HT1080 (cell line): ENCODE measurements at regions not wholly inside any gene's neighbourhood (a gene's known extent, or its start where the extent isn't known, plus 50 kb on each side); places are given as distances from the start of the nearest gene placed in this dataset.

ENCODE experiments used
- DNase-seq: peaks from one replicate; pipeline ENCODE4 v3.0.0-alpha.2; 2015; ENCODE audit warnings: low read depth

DNA sequence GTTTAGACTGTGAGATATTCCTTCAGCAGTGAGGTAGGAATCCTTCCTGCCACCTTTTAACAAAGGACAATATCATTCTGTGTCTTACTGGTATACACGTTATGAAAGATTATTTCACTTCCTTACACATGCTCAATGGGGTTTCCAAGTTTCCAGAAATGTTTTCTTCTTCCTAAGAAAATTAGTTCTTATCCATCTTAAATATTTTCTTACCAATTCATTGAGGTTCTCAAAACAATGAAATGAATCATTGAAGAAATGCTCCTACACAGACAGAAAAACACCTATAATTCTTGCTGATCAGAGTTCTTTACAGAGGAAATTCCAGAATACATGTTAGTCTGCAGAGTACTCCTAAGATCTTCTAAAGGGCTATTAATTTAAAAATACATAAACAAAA is 51.4 kb upstream of the SEC61G start:
- no peak for DNase-seq

DNA sequence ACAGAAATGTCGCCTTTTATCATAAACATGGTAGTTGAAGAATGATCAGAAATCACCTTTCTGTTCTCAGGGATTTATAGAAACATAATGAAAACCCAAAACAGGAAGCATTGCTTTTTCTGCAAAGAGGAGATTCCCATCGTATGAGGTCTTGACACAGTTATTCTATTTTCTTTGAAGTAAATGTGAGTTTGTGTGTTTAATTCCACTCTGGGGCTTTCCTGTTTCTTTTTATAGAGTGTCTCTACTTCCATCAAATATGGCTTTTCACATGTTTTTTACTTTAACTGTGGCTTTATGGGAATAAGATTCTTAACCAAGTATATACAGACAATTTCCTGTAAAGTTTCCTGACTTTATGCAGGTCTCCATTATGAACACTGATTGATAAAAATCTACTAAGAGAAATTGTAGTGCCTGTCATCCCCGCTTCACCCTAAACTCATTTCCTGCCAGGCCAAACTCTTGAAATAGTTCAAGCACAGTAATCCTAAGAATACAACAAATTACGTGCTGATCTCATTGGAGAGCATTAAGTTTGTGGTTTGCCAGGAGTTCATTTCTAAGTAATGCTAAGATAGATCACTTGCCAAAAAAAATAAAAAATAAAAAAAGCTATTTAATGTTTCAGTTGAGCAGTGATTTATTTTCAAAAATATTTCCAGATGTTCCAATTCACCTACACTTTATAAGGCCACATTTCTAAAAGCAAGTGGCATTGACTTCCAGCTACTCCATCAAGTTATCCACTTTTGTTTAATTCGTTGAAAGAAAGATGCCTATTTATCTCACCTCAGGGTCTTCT is 52.2 kb upstream of the SEC61G start:
- peak; percentile 62 for DNase-seq

DNA sequence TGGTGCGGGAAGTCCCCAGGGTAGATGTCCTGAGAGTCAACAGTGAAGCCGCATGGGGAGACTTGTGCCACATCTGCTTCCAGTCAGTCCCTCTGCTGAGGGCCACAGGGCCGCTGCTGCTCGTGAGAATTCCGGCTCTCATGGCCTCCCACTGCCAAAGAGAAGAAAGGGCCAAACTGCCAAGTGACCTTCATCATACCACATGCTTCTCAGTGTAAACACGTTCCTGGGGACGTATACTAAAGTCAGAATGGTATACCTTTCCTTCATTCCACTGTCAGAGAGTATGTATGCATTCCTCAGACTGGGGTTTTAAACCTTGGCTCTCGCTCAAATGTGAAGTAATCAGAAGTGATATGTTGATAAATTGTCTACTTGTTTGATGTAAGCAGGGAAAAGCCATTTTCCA is 52.8 kb upstream of the SEC61G start:
- DNase-seq, result no peak

DNA sequence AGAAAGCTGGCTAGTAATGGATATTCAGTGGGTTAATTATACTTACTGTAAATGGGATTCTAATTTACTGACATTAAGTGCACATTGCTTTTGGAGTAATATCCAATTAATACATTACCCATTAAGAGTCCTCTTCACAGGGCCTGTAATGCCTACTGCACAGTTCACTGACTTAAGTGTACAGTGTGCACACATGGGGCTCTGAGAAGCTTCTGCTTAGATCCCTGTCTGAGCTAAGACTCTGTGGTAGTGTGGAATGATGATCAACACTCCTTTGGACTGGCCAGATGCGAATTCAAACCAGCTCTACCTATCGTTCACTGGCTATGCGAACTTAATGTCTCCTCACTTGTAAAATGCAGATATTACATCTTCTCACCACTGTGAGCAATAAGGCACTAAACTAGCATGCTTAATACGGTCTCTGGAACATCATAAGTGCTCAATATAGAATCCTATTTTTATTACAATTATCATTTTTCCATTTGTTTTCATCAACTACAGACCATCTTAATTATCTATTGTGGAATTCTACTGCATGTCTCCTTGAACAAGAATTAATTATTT is 53.8 kb upstream of the SEC61G start:
- DNase-seq, result no peak

DNA sequence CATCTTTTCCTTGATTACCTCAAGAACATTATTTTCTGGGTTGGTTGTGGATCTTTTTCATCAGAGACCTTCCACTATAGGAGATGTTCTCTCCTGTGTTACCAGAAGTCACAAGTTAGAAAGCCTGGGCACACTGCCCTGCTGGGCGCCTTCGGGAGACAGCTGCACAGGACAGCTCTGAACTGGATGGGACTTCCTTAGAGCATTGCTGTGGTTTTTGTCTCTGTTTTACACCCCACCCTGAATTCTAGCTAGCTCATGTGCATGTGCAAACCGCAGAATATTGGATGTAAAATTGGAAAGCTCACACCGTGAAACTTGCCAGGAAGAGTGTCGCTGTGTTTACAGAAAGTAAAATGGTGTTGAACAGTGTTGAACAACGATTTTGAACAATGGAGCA is 54.4 kb upstream of the SEC61G start:
- DNase-seq, result no peak

DNA sequence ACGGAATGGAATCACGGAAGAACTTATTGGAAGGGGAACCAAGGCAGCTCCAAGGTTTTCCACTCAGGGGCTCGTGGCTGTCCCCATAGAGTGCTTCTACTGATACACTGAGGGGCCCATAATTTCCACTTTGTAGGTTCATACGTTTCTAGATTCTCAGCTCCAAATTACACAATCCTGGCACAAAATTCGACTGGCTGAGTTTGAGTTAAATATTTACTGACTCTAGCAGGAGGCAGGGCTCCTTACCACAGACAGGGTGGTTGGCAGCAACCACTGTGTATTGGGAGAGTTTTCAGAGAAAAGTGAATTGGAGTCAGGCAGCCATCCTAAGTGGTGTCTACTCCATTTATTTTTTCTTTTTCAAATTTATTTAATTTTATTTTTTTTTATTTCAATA is 55.4 kb upstream of the SEC61G start:
- no peak for DNase-seq

DNA sequence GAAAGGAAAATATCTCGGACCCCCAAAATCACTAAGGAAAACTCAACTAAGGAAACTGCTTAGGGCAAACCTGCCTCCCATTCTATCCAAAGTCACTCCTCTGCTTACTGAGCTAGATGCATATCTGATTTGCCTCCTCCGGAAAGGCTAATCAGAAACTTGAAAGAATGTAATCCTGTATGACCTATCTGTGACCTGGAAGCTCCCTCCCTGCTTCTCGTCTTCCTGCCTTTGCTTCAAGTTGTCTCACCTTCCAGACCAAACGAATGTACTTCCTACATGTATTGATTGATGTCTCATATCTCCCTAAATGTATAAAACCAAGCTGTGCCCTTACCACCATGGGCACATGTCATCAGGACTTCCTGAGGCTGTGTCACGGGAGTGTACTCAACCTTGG is 58.1 kb upstream of the SEC61G start:
- DNase-seq, result no peak

DNA sequence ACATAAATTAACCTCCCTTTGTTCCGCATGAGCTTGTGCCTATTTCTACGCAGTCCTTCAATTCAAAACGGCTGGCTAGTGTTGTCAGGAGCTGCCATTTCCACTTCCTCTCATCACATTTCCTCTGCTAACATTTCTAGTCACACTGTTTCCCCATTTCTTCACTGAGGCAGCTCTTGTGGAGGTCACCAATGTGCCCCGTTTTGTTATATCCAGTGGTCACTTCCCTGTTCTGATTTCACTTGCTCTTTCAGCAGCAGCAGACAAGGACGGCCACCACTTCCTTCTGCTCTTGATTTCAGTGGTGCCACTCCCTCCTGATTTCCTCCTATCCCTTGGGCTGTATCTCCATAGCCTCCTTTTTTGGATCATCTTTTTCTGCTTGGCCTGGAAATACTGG is 64.8 kb upstream of the SEC61G start:
- DNase-seq, result no peak

DNA sequence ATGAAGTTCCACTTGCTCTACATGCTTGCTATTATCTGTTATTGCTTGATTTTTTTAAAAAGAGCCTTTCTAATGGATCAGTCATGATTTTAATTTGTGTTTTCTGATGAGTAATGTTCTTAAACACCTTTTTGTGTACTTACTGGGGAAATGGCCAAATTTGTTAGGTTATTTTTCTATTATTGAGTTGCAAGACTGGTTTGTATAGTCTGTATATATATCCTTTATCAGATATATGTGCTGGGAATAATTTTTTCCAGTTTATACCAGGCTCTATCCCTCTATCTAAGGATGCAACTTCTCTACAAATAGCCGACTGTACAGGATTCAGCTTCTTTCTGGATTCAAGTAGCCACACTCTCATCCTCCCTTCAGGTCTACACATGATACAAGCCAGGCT is 65.6 kb upstream of the SEC61G start:
- no peak for DNase-seq

DNA sequence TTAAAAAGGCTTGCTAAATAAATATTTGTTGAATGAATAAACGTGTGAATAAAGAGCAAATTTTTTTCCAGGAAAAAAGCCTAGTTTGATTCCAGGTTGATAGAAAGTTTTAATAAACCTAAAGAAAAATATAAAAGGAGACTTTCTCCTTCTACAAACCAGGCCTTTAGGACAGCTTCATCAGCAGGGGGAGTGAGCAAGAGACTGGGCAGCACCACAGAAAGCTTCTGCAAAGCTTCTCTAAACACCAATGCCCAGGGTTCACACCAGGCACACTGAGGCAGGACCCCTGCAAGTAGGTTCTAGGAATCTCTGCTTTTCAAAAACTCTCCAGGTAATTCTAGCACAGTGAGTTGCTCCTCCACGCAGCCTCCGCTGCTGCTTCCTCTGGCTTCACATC is 66.4 kb upstream of the SEC61G start:
- DNase-seq, result no peak

DNA sequence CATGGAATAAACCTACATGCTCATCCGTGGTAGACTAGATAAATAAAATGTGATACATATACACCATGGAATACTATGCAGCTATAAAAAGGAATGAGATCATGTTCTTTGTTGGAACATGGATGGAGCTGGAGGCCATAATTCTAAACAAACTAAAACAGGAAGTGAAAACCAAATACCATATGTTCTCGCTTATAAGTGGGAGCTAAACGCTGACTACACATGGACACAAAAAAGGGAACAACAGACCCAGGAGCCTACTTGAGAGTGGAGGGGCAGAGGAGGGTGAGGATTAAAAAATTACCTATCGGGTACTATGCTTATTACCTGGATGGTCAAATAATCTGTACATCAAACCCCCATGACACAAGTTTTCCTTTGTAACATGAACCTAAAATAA is 68.7 kb upstream of the SEC61G start:
- DNase-seq, result no peak

DNA sequence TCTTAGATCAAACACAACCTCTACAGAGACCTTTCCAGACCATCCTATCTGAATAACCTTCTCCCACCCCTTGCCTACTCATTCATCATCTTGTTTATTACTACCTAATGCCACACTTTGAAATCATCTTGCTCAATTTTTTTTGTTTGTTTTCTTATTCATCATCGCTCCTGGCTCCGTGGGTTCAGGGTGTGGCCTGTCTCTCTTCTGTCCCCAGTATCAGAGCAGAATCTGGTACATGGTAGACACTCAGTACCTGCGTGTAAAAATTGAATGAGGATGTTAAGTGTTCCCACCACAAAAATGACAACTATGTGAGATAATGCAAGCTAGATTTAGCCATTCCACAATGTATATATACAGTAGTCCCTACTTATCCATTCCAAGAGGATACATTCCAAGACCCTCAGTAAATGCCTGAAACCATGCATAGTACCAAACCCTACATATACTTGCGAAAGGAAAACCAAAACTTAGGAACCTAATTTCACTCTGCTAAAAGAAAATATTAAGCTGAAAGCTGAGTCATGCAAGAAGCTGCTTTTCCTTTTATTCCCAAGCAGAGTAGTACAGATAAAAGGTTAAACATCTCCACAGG is 72.1 kb upstream of the SEC61G start:
- peak; percentile 47 for DNase-seq

DNA sequence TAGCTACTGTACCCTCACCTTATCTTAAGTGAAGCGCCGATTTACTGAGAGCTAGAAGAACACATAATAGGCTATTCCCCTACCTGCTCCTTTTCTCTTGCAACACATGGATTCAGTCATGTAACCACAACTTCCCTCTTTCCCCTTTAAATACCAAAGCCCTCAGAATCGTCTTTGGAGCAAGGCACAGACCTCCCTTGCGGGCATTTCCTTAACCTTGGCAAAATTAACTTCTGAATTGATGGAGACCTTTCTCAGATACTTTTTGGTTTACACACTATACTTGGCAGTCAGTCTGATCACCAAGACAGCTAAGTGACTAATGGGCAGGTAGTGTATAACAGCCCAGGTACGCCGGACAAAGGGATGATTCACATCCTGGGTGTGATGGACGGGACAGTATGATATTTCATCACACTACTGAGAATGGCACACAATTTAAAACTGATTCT is 72.7 kb upstream of the SEC61G start:
- peak; percentile 55 for DNase-seq

DNA sequence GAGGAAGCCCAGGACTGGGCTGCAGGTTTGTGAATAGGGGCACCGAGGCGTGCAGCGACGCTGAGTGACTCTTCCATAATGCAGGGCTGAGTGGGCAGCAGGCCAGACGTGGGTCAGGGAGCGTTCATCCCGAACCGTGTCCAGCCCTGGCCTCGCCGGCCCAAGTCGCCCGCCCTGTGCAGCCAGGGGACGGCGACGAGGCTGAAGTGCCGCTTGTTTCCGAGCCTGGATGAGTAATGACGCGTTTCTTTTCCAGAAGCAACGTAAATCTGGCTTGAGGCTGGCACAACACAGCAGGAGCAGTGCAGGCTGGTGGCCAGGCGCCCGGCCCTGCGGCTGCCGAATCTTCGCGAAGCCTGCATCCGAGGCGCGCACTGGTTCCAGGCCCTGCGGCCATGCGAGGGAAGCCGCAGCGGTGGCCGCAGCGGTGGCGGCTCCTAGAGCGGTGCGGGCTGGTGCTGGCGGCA is 74.0 kb upstream of the SEC61G start:
- no peak for DNase-seq

DNA sequence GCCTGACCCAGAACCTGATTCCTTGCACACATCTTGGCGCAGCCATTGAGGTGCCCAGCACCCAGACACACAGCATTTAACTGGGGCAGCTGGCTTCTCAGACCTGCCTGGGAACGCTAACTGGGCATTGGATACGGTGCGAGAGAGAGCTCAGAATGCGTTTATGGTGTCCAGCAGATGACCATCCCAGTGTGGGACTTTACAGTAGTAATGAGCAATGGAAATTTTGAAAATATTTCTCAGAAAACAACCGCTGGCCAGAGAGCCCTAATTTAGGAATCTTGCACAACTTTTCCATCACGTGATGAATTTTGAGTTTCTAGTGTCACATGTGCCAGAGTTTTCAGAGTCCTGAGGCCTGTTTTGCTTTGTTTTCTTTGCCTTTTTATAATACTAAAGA is 78.2 kb upstream of the SEC61G start:
- DNase-seq, result no peak

DNA sequence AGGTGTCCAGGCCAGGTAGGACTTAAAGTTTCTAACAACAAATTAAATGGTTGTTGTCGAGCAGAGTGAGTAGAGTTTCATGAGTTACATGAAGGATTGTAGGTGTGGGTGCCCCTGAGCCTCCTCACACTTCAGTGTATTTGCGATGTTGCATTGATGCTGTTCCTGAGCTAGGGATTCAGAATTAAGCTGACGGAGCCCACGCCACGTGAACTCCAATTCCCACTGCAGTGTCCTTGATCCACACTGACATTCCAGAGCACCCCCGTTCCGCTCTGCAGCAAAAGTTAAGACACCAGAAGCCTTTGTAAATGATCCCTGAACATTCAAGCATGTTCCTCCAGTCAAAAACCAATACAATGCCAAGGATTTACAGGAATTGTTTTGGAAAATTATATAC is 78.8 kb upstream of the SEC61G start:
- DNase-seq, result no peak

DNA sequence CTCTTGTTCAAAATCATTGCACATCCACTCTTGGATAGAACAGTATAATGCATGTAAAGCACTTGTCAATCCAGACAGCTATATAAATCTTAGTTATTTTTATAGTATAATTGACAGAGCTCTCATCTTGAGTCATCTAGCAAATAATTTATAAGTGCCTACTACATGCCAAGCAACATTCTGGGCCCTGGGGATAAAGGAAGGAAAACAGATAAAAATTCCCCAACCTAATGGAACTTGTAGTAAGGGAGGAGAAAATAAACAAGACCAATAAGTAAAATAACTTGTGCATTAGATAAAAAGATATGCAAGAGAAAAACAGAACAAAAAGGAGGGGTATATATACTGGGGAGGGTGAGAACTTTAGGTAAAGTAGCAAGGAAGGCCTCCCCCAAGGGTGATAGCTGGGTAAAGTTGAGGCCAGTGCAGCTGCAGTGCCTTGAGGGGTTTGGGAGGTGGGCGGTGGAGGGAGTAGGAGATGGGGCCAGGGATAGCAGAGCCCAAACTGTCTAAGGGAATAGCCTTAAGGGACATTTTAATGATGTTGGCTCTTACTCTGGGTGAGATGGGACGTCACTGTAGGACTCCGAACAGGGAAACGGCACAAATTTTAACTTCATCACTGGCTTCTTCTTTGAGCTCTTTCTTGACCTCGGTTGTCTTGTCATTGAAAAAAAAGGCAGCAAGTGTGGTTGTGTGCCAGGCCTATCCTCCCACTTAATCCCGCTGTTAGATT is 79.3 kb upstream of the SEC61G start:
- DNase-seq, result no peak

DNA sequence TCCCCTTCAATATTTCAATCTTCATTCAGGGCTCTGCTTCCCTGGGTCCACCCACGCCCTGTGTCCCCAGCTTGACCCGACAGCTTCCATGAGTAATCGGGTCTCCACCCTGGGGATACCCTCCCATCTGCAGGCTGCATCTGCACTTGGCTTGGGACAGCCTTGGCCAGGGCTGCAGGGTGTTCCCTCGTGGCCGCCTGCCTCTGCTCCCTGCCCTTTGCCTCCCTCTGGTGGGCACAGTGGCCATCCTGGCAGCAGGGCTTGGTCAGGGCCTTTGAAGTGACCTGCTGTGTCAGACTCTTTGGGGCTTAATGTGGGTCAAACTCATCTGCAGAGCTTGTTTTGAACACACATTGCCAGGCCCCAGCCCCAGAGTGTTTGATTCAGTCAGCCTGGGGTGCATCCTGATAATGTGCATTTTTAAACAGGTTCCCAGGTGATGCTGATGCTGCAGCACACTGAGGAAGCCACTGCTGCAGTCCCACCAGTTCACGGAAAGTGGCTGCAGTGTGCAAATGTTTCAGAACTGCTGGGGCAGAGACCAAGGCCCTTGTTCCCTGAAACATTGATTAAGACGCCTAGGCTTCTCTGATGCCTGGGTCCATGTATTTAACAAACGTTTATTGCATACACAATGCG is 80.7 kb upstream of the SEC61G start:
- peak; percentile 74 for DNase-seq

DNA sequence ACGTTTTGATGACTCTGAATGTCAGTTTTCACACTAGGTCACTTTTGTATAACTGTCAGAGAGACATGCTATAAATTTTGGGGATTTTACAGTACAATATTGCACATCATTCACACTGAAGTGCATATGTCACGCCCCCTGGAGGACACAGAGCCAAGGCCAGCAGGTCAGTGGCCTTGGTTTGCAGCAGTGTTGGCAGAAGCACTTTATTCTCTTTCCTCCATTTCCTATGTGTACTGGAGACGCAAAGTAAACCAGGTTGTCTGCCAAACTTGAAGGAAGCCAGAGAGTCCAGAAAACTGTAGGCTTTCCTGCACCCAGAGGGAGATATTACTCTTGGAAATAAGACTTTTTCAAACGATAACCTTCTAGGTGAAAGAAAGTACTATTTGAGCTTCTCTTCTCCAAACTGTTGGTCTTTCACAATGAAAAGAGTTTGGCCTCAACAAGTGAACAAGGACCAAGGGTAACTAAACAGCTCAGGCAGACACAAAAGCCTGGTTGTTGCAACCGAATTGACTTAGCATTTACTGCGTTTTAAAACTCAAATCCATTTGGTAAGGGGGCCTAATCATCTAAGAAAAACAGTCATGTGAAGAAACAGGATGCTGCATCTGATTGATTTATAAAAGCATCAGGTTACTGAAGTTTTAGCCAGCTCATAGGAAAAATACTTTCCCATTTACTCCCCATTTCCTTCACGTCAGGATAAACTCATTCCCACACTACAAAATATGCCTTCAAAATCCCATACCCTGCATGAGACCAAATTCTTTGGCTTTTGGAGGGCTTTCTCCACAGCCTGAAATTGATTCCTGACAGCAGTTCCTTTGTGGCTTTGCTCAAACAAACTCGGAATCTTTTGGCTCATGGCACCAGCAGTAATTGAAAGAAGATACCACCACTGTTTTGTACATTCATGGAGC is 83.0 kb upstream of the SEC61G start:
- peak; percentile 85 for DNase-seq

DNA sequence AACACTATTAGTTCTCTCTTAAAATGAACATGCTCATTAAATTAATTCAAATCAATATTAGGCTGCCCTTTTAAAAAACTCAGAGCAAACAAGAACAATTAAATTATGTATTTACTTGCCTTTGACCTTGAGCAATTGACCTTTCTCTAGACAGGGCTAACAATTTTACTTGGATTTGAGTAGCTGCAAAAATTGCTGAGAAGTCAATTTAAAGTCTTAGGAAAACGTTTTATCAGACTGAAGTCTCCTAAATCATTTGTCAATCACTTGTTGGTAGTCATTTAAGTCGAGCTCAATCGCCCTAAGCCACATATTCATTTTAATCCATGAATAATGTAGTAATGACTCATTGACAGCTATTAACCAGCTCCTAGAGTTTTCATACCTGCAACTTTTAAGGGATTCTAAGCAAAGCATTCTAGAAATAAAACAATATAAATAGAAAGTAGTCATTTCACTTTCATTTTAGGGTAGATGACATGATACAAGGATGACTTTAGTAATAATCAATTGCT is 84.9 kb upstream of the SEC61G start:
- DNase-seq, result no peak
